Peyer's patch (tissue), 4 donors: ENCODE measurements at regions not wholly inside any gene's neighbourhood (a gene's known extent, or its start where the extent isn't known, plus 50 kb on each side); places are given as distances from the start of the nearest gene placed in this dataset.
"Not testable (repeated sequence)": the region's sequence is repeated elsewhere in the genome, so short reads cannot be mapped to it uniquely, and the experiment has no call there.

ENCODE experiments used
- DNase-seq, 3 donors: peaks; one replicate each; pipeline ENCODE4 v3.0.0-alpha.2; 2017 to 2019
- H3K27ac ChIP-seq, 4 donors: fragments of 200-600 bp; sonication (generic); one replicate each; pipeline ENCODE4 v1.5.1; 2016 to 2019
- H3K27me3 ChIP-seq, 2 donors: fragments of 200-600 bp; sonication (generic); one replicate each; pipeline ENCODE4 v1.5.1; 2019
- H3K36me3 ChIP-seq, 3 donors: fragments of 200-600 bp; sonication (generic); one replicate each; pipeline ENCODE4 v1.5.1; 2016 to 2019
- H3K4me1 ChIP-seq, 4 donors: fragments of 200-600 bp; sonication (generic); one replicate each; pipeline ENCODE4 v1.5.1; 2016 to 2019
- H3K4me3 ChIP-seq, 4 donors: fragments of 200-600 bp; sonication (generic); 1 replicate in 3 of 4; 2 replicates in 1 of 4; pipeline ENCODE4 v1.5.1; 2016 to 2019; ENCODE audit warnings: mild to moderate bottlenecking in 1 of 4
- H3K9me3 ChIP-seq, 4 donors: fragments of 200-600 bp; sonication (generic); one replicate each; pipeline ENCODE4 v1.5.1; 2016 to 2019; ENCODE audit warnings: mild to moderate bottlenecking in 1 of 4
- POLR2A ChIP-seq, 2 donors: fragments of 450-650 bp; IDR thresholded peaks; one replicate each; pipeline ENCODE4 v1.5.1; 2017; ENCODE audit warnings: antibody characterized with exemption in 2 of 2, mild to moderate bottlenecking in 2 of 2, moderate library complexity in 2 of 2
- TF ChIP-seq, protein P1 (sequence below), 6 experiments: fragments of 450-650 bp in 4 of 6; fragments of 200-600 bp in 2 of 6; sonication (generic) in 1 of 6; IDR thresholded peaks; one replicate each; pipeline ENCODE4 v1.5.1; 2017 to 2019; ENCODE audit warnings: antibody characterized with exemption in 6 of 6, mild to moderate bottlenecking in 3 of 6, moderate library complexity in 1 of 6

DNA sequence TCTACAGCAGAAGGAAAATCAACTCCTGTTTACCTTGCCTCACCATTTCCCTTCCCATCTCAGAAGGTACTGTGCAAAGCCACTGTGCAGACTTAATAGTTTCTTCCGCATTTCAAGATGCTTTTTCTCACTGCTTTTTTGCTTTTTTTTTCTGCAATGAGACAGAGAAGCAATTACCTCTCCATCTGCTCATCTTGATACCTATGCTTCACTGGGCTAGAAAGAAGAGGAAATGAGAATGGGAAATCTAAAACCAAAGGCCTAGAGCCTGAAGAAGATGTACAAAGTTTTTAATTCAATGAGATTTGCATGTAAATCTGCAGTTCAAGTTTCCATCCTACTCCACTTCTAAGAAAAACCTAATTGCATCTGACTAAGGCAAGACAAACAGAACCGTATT is 238.1 kb upstream of the SETMAR start:
- Histone ChIP-seq H3K27me3 (no peaks in the 10 kb centered on the region), H3K36me3 (no peaks in the 10 kb centered on the region), H3K4me3 (no peak overlapping the region), H3K27ac (peak overlapping the region in 1 of 4 donors; percentile 61), H3K4me1 (peaks cover 0 to 3% (median 0%) of the 10 kb centered on the region in 4 donors), H3K9me3 (no peaks in the 10 kb centered on the region)
- no peak for TF ChIP-seq POLR2A (IDR thresholded peaks at IDR 0.05)
- TF ChIP-seq, protein P1, sequence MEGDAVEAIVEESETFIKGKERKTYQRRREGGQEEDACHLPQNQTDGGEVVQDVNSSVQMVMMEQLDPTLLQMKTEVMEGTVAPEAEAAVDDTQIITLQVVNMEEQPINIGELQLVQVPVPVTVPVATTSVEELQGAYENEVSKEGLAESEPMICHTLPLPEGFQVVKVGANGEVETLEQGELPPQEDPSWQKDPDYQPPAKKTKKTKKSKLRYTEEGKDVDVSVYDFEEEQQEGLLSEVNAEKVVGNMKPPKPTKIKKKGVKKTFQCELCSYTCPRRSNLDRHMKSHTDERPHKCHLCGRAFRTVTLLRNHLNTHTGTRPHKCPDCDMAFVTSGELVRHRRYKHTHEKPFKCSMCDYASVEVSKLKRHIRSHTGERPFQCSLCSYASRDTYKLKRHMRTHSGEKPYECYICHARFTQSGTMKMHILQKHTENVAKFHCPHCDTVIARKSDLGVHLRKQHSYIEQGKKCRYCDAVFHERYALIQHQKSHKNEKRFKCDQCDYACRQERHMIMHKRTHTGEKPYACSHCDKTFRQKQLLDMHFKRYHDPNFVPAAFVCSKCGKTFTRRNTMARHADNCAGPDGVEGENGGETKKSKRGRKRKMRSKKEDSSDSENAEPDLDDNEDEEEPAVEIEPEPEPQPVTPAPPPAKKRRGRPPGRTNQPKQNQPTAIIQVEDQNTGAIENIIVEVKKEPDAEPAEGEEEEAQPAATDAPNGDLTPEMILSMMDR (IDR thresholded peaks at IDR 0.05), result no peak
- DNase-seq, result no peak

DNA sequence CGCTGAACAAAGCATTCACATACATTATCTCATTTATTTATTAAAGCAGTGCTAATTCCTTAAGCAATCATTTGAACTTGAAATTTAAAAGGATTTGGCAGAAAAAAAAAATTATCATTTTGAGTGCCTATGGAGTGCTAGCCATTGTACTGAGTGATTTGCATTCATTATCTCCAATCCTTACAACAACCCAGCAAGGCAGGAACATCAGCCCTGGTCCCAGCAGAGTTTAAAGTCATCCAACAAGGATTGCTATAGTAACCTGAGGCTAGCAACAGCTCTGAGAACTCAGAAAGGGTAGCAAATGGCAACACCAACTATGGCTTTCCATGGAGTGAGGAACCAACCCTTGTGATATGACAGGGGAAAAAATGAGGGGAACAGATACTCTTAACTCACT is 237.6 kb upstream of the SETMAR start:
- Histone ChIP-seq H3K4me3 (no peak overlapping the region), H3K9me3 (no peaks in the 10 kb centered on the region), H3K27ac (peak overlapping the region in 1 of 4 donors; percentile 4), H3K27me3 (no peaks in the 10 kb centered on the region), H3K4me1 (peaks cover 0 to 3% (median 0%) of the 10 kb centered on the region in 4 donors), H3K36me3 (no peaks in the 10 kb centered on the region)
- no peak for DNase-seq
- TF ChIP-seq, protein P1 (IDR thresholded peaks at IDR 0.05), result no peak
- no peak for TF ChIP-seq POLR2A (IDR thresholded peaks at IDR 0.05)

DNA sequence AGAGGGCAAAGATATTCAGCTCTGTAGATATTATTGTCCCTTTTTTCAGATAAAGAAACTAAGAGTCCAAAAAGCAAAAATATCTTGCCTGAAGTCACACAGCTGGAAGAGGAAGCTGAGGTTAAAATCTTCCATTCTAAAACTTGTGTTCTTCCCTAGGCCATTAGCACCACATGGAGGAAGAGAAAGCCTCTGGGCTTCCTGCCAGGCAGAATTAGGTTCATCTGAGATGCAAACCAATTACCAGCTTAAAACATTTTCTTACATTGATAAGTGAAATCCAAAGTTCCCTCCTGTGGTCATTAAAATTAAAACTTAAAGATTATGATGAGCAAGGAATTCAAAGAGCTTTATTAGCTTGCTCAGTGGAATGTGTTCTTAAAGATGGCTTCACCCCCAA is 235.3 kb upstream of the SETMAR start:
- no peak for DNase-seq
- Histone ChIP-seq H3K9me3 (no peaks in the 10 kb centered on the region), H3K27me3 (no peaks in the 10 kb centered on the region), H3K27ac (no peak overlapping the region), H3K4me3 (no peak overlapping the region), H3K4me1 (peaks cover 0 to 3% (median 0%) of the 10 kb centered on the region in 4 donors), H3K36me3 (no peaks in the 10 kb centered on the region)
- TF ChIP-seq, protein P1 (IDR thresholded peaks at IDR 0.05), result no peak
- no peak for TF ChIP-seq POLR2A (IDR thresholded peaks at IDR 0.05)

DNA sequence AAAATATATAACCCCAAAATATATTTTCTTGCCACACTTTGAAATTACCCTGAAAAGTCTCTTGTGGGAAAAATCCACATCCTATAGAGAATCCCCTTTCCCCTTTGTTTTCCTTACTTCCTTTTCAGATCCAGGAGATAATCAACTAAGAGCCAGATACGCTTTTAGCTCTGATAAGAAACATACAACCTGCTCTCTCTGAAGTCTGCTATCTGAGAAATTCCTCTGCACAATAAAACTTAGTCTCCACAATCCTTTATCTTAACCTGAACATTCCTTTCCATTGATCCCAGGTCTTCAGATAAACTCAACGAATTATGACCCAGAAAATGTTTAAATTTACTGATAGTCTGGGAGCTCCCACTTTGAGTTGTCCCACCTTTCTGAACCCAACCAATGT is 233.4 kb upstream of the SETMAR start:
- no peak for TF ChIP-seq POLR2A (IDR thresholded peaks at IDR 0.05)
- TF ChIP-seq, protein P1 (IDR thresholded peaks at IDR 0.05), result no peak
- no peaks in the 10 kb centered on the region for H3K36me3 ChIP-seq
- H3K4me1 ChIP-seq, result no peaks in the 10 kb centered on the region
- no peak for DNase-seq
- no peak overlapping the region for H3K27ac ChIP-seq
- H3K27me3 ChIP-seq, result no peaks in the 10 kb centered on the region
- H3K9me3 ChIP-seq, result no peaks in the 10 kb centered on the region
- no peak overlapping the region for H3K4me3 ChIP-seq

DNA sequence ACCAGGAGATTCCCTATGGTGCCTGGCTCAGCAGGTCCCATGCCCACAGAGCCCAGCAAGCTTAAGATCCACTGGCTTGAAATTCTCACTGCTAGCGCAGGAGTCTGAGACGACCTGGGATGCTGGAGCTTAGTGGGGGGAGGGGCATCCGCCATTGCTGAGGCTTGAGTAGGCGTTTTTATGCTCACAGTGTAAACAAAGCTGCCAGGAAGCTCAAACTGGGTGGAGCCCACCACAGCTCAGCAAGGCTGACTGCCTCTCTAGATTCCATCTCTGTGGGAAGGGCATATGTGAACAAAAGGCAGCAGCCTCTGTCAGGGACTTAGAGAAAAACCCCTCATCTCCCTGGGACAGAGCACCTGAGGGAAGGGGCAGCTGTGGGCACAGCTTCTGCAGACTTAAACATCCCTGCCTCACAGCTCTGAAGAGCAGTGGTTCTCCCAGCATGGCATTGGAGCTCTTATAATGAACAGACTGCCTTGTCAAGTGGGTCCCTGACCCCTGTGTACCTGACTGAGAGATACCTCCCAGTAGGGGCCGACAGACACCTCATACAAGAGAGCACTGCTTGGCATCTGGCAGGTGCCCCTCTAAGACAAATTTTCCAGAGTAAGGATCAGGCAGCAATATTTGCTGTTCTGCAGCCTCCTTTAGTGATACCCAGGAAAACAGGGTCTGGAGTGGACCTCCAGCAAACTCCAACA is 231.5 kb upstream of the SETMAR start:
- H3K36me3 ChIP-seq, result no peaks in the 10 kb centered on the region
- TF ChIP-seq, protein P1 (IDR thresholded peaks at IDR 0.05), result no peak
- TF ChIP-seq POLR2A (IDR thresholded peaks at IDR 0.05), result no peak
- H3K9me3 ChIP-seq, result no peaks in the 10 kb centered on the region
- no peaks in the 10 kb centered on the region for H3K4me1 ChIP-seq
- H3K27me3 ChIP-seq, result no peaks in the 10 kb centered on the region
- peak overlapping the region in 1 of 4 donors; percentile 44 for H3K27ac ChIP-seq
- peak in 2 of 3 donors; percentile 58 to 64 for DNase-seq
- no peak overlapping the region for H3K4me3 ChIP-seq

DNA sequence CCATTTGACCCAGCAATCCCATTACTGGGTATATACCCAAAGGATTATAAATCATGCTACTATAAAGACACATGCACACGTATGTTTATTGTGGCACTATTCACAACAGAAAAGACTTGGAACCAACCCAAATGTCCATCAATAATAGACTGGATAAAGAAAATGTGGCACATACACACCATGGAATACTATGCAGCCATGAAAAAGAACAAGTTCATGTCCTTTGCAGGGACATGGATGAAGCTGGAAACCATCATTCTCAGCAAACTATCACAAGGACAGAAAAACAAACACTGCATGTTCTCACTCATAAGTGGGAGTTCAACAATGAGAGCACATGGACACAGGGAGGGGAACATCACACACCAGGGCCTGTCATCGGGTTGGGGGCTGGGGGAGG is 225.9 kb upstream of the SETMAR start:
- not testable (repeated sequence) for H3K4me1 ChIP-seq, H3K27ac ChIP-seq, H3K9me3 ChIP-seq, H3K27me3 ChIP-seq, DNase-seq, H3K36me3 ChIP-seq, H3K4me3 ChIP-seq
